K562 (cell line): ENCODE measurements at regions not wholly inside any gene's neighbourhood (a gene's known extent, or its start where the extent isn't known, plus 50 kb on each side); places are given as distances from the start of the nearest gene placed in this dataset.

ENCODE experiments used
- HDAC6 ChIP-seq: IDR thresholded peaks from 2 replicates; pipeline ENCODE4 v1.6.1; 2012; ENCODE audit warnings: low read depth, mild to moderate bottlenecking, control low read depth, inconsistent platforms, low read length, moderate library complexity
- HNRNPL ChIP-seq: fragments of 200-400 bp; formaldehyde crosslinking; IDR thresholded peaks from 2 replicates; pipeline ENCODE4 v1.6.1; 2017; ENCODE audit warnings: low read depth, mild to moderate bottlenecking, low read length
- HOMEZ ChIP-seq: fragments of 250-450 bp; sonication (Bioruptor Pico); IDR thresholded peaks from 2 replicates; pipeline ENCODE4 v1.4.0; 2020; ENCODE audit warnings: mild to moderate bottlenecking, moderate library complexity
- IRF9 ChIP-seq: fragments of 450-650 bp; IDR thresholded peaks from 2 replicates; pipeline ENCODE4 v1.6.1; 2016; ENCODE audit warnings: missing biosample characterization, missing genetic modification characterization
- NR3C1 ChIP-seq: sonication (generic); formaldehyde crosslinking; IDR thresholded peaks from 2 replicates; pipeline ENCODE4 v1.8.1; 2022; ENCODE audit warnings: missing genetic modification reagents
- PHF8 ChIP-seq: fragments of 200-600 bp; sonication (generic); IDR thresholded peaks from 2 replicates; pipeline ENCODE4 v1.6.1; 2012; ENCODE audit warnings: mixed run types, mild to moderate bottlenecking, inconsistent platforms, low read length, moderate library complexity, borderline replicate concordance
- POLR2AphosphoS2 ChIP-seq: IDR thresholded peaks from 2 replicates; pipeline ENCODE4 v1.6.1; 2012; ENCODE audit warnings: low read length, improper control_type of control experiment
- POLR3A ChIP-seq: IDR thresholded peaks from 2 replicates; pipeline ENCODE4 v1.6.1; 2011; ENCODE audit warnings: borderline replicate concordance, mild to moderate bottlenecking, moderate library complexity; ENCODE audit not compliant: insufficient read length, insufficient read depth; ENCODE audit errors: extremely low read depth
- RBFOX2 ChIP-seq: fragments of 200-400 bp; formaldehyde crosslinking; IDR thresholded peaks from 2 replicates; pipeline ENCODE4 v1.6.1; 2017; ENCODE audit warnings: low read depth, mild to moderate bottlenecking, low read length, moderate library complexity
- SNIP1 ChIP-seq: fragments of 450-650 bp; IDR thresholded peaks from 2 replicates; pipeline ENCODE4 v1.7.1; 2017; ENCODE audit warnings: low read depth, mild to moderate bottlenecking
- STAG1 ChIP-seq: sonication (generic); formaldehyde crosslinking; IDR thresholded peaks from 2 replicates; pipeline ENCODE4 v1.5.0; 2020; ENCODE audit warnings: missing genetic modification reagents, borderline replicate concordance
- ZC3H8 ChIP-seq: fragments of 450-650 bp; IDR thresholded peaks from 2 replicates; pipeline ENCODE4 v1.6.1; 2017
- ZEB2 ChIP-seq: fragments of 450-650 bp; IDR thresholded peaks from 2 replicates; pipeline ENCODE4 v1.6.1; 2016
- ZNF143 ChIP-seq: sonication (generic); formaldehyde crosslinking; IDR thresholded peaks from 2 replicates; pipeline ENCODE4 v1.9.0; 2022; ENCODE audit warnings: mild to moderate bottlenecking, missing genetic modification reagents
- TF ChIP-seq, protein P1 (sequence below): fragments of 200-800 bp; sonication (Bioruptor generic); IDR thresholded peaks from 2 replicates; pipeline ENCODE4 v1.6.1; 2017; ENCODE audit warnings: missing genetic modification characterization, missing compliant biosample characterization
- TF ChIP-seq, protein P2 (sequence below): fragments of 250-450 bp; sonication (Bioruptor Pico); IDR thresholded peaks from 2 replicates; pipeline ENCODE4 v1.5.0; 2021; ENCODE audit warnings: mild to moderate bottlenecking, moderate library complexity
- TF ChIP-seq, protein P3 (sequence below): fragments of 150-350 bp; conservative IDR thresholded peaks from 2 replicates; pipeline ENCODE4 v1.6.1; 2014; ENCODE audit warnings: low read length

- no peak for TF ChIP-seq HOMEZ
- TF ChIP-seq HDAC6 = no peak
- TF ChIP-seq POLR2AphosphoS2 = no peak
- TF ChIP-seq STAG1 (CRISPR knock-in tag) = no peak
- TF ChIP-seq ZC3H8 = no peak
- TF ChIP-seq IRF9 (tag) = no peak
- no peak for TF ChIP-seq POLR3A
- peak; percentile 68; the same call in 1 of the 2 replicates for TF ChIP-seq ZEB2
- no peak for TF ChIP-seq HNRNPL
- TF ChIP-seq, protein P1, sequence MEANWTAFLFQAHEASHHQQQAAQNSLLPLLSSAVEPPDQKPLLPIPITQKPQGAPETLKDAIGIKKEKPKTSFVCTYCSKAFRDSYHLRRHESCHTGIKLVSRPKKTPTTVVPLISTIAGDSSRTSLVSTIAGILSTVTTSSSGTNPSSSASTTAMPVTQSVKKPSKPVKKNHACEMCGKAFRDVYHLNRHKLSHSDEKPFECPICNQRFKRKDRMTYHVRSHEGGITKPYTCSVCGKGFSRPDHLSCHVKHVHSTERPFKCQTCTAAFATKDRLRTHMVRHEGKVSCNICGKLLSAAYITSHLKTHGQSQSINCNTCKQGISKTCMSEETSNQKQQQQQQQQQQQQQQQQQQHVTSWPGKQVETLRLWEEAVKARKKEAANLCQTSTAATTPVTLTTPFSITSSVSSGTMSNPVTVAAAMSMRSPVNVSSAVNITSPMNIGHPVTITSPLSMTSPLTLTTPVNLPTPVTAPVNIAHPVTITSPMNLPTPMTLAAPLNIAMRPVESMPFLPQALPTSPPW (CRISPR knock-in tag) = no peak
- no peak for TF ChIP-seq ZNF143 (CRISPR knock-in tag)
- TF ChIP-seq NR3C1 = no peak
- peak; percentile 42; the same call in 1 of the 2 replicates for TF ChIP-seq PHF8
- no peak for TF ChIP-seq SNIP1
- TF ChIP-seq, protein P2, sequence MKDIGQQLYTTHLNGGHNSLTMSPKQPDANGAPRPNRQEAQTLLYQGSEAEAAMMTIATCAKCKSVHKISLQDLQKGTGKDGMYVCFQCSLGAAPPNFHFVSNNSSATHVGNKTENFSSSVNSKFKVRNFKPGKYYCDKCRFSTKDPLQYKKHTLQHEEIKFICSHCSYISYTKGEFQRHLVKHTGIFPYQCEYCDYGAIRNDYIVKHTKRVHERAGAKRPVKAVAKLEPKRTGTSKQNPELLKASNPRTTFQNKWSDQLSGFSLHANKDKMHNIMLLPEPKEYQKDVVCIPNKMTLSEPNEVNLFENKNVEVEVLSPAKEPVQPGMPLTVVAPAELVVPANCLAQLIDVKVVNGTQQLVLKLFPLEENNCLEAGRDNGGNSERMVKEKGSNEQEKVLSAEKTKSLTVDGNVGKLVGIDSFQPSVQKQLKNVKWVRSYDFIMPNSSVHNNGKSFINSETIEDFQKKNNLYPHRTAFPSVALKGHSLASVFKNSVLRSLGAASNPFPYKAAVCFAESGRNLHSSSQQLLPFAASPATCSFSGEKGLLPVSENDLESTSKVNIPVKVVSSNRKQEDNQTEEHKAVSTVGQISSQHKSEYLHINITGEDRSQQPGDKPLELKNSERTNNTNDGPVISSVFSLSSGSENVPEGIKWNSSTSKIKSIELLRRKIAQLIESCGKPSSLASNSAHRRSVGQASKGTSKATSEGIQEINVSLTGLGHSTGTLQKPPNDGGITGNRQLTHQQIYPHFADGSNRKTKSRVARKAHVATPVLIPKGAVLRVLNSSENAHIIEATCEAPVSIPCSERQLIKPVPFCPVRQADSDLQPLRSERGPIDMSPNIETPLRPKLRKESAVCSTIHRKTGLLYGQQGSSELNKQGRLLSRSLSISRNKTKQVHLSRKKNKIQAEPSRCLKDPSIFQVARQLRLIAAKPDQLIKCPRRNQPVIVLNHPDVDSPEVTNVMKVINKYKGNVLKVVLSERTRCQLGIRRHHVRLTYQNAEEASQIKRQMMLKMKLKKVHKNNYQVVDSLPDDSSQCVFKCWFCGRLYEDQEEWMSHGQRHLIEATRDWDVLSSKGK = no peak
- peak; percentile 57 for TF ChIP-seq RBFOX2
- TF ChIP-seq, protein P3, sequence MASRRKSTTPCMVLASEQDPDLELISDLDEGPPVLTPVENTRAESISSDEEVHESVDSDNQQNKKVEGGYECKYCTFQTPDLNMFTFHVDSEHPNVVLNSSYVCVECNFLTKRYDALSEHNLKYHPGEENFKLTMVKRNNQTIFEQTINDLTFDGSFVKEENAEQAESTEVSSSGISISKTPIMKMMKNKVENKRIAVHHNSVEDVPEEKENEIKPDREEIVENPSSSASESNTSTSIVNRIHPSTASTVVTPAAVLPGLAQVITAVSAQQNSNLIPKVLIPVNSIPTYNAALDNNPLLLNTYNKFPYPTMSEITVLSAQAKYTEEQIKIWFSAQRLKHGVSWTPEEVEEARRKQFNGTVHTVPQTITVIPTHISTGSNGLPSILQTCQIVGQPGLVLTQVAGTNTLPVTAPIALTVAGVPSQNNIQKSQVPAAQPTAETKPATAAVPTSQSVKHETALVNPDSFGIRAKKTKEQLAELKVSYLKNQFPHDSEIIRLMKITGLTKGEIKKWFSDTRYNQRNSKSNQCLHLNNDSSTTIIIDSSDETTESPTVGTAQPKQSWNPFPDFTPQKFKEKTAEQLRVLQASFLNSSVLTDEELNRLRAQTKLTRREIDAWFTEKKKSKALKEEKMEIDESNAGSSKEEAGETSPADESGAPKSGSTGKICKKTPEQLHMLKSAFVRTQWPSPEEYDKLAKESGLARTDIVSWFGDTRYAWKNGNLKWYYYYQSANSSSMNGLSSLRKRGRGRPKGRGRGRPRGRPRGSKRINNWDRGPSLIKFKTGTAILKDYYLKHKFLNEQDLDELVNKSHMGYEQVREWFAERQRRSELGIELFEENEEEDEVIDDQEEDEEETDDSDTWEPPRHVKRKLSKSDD = no peak
Observed at GRCh38 chr17:64773836-64774761, 112.0 kb upstream of the SMURF2 start (continued).
